HG03378 (cell line): ENCODE measurements at regions not wholly inside any gene's neighbourhood (a gene's known extent, or its start where the extent isn't known, plus 50 kb on each side); places are given as distances from the start of the nearest gene placed in this dataset.
"Not testable (repeated sequence)": the region's sequence is repeated elsewhere in the genome, so short reads cannot be mapped to it uniquely, and the experiment has no call there.

ENCODE experiments used
- ATAC-seq: cut with Tn5 transposase; IDR thresholded peaks from one replicate; pipeline ENCODE4 v1.9.1; 2021; ENCODE audit warnings: mild to moderate bottlenecking, moderate library complexity; ENCODE audit not compliant: unreplicated experiment

- ATAC-seq, result no peak
Measured at GRCh38 chr5:119879446-119879845, 250.1 kb downstream of the FAM170A start.

DNA sequence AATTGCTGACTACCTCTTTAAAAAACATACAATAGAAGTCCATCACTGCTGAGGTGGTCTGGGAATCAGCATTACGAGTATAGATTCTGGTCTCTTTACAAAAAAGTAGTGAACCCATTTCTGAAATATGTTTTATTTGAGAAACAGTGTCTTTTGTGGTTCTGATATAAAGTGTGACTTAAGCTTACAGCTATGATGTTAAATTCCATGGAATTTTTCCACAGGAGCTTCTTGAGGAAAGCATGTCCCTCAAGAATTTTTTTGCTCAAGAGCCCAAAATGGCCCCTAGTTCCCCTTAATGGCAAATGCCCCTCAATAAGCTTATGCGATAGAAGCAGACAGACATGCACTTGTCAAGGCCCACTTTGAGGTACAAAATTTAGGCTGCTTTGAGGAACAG is 265.7 kb downstream of the FAM170A start:
- no peak for ATAC-seq

- ATAC-seq, result no peak
Measured at GRCh38 chr5:119896826-119897536, 267.6 kb downstream of the FAM170A start.

GRCh38 chr5:119897537-119898370 is 268.4 kb downstream of the FAM170A start:
- no peak for ATAC-seq

GRCh38 chr5:119899981-119900380 is 270.6 kb downstream of the FAM170A start:
- ATAC-seq, result no peak

DNA sequence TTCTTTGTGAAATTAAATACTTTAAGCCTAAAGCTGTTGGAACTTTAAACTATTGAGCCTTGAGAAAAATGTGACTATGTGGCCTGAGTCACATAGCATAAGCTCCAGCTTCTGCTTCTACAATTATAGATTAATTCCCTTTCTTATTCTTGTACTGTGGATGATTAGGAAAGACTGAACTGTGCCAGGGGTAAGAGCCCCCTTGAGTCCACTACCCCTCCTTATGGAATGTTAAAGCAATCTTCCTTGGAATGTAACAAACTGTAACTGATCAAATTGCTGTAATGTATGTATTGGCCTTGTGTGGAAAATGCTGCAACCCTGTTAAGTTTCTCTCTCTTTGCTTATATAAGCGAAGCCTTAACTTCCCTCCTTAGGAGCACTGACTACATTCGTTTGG is 273.2 kb downstream of the FAM170A start:
- no peak for ATAC-seq

DNA sequence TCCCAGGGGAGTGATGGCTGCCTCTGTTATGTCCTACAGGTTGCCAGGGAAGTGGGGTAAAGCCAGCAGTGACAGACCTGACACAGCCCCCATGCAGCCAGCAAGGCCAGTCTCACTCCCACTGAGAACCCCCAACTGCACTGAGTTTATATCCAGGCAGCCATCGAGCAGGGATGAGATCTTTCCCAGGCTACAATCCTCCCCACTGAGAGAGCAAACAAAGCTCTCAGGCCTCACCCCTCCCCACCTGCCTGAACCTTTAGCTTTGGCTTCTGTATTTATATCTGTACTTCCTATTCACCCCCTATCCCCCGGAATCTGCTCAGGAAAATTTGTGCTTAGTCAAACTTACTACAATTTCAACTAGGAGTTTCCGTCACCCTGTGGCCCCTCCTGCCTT is 284.1 kb downstream of the FAM170A start:
- no peak for ATAC-seq

GRCh38 chr5:119919279-119919678 is 289.9 kb downstream of the FAM170A start:
- ATAC-seq, result no peak

GRCh38 chr5:119926301-119926700 is 296.9 kb downstream of the FAM170A start:
- ATAC-seq, result no peak

DNA sequence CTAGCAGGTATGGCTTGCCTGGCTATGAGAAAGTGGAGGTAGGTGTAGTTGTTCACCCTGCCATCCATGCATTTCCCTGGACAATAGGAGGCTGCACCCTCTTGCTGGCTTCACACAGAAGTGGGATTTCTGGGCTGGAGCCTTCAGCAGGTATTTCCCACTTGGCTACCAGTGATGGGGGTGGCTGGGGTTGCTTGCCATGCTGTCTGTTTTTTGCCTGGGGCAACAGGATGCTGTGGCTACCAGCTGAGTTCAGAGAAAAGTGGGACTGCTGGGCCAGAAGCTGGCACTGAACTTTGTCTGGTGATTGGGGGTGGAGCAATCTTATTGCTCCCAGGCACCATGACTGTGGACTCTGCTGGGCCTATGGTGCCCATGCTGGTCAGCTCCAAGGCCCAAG is 299.6 kb downstream of the FAM170A start:
- ATAC-seq, result no peak

- no peak for ATAC-seq
Measured at GRCh38 chr5:119930490-119930889, 301.1 kb downstream of the FAM170A start.

GRCh38 chr5:119943148-119943547 is 313.8 kb downstream of the FAM170A start:
- ATAC-seq, result no peak

DNA sequence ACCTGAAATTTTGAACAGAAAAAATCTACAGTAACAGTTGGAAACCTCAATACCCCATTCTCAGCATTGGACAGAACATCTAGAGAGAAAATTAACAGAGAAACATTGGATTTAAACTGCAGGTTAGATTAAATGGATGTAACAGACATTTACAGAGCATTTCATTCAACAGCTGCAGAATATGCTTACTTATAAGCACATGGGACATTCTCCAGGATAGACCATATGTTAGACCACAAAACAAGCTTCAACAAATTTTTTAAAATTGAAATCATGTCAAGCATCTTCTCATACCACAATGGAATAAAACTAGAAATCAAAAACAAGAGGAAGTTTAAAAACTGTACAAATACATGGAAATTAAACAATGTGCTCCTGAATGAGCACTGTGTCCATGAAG is 316.3 kb downstream of the FAM170A start:
- no peak for ATAC-seq

DNA sequence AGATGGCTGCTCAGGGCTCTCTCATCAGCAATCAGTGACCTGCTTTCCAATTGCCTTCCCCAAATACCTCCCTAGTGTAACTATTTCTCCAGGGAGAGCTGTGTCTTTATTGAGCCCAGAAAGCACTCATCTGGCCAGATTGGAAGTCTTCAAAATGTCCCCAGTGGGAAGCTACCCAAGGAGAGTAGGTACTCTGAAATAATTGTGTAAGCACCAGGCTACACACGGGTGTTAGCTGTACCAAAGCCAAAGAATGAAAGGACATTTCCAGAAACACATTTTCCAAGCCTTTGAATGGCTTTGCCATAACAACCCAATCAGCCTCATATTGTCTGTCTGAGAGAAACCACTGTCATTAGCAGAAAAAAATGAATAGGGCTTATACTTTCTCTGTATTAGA is 318.8 kb downstream of the FAM170A start:
- no peak for ATAC-seq

- ATAC-seq, result no peak
Measured at GRCh38 chr5:119949426-119949999, 320.2 kb downstream of the FAM170A start.

- ATAC-seq, result no peak
Measured at GRCh38 chr5:119951330-119951934, 322.1 kb downstream of the FAM170A start.

- no peak for ATAC-seq
Measured at GRCh38 chr5:119953474-119953873, 324.1 kb downstream of the FAM170A start.

- no peak for ATAC-seq
Measured at GRCh38 chr5:119954106-119954505, 324.7 kb downstream of the FAM170A start.

- no peak for ATAC-seq
Measured at GRCh38 chr5:119961993-119962392, 332.6 kb downstream of the FAM170A start.

DNA sequence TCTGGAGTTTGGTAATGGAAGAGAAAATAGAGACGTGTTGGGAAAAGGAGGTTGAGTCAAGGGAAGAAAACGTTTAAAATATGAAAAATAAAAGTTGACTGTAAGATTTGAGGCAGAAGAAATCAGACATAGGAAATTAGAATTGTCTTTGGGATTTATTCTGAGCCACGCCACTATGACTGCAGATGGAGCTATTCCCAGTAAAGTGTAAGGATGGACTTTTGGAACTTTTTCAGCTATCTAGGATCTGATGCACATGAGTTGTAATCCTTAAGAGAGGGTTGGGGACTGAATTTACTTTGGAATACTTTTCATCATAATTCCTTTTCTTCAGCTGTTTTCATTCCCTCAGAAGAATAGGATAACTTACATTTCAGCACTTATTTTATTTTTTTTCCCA is 336.7 kb downstream of the FAM170A start:
- ATAC-seq, result no peak

- no peak for ATAC-seq
Measured at GRCh38 chr5:119968690-119969089, 339.3 kb downstream of the FAM170A start.

GRCh38 chr5:119987077-119987476 is 357.7 kb downstream of the FAM170A start:
- not testable (repeated sequence) for ATAC-seq
